GM18520 (cell line): ENCODE measurements at regions not wholly inside any gene's neighbourhood (a gene's known extent, or its start where the extent isn't known, plus 50 kb on each side); places are given as distances from the start of the nearest gene placed in this dataset.
"Not testable (repeated sequence)": the region's sequence is repeated elsewhere in the genome, so short reads cannot be mapped to it uniquely, and the experiment has no call there.

Source experiments
- ATAC-seq: cut with Tn5 transposase; IDR thresholded peaks from one replicate; pipeline ENCODE4 v1.9.1; 2021; ENCODE audit not compliant: unreplicated experiment

GRCh38 chr5:163874431-163874830 is 369.0 kb downstream of the MAT2B start:
- no peak for ATAC-seq

GRCh38 chr5:163874912-163875311 is 369.5 kb downstream of the MAT2B start:
- ATAC-seq: not testable (repeated sequence)

GRCh38 chr5:163877865-163878264 is 372.4 kb downstream of the MAT2B start:
- no peak for ATAC-seq

- ATAC-seq: no peak
Measured at GRCh38 chr5:163878490-163878889, 373.1 kb downstream of the MAT2B start.

- no peak for ATAC-seq
Measured at GRCh38 chr5:163880302-163880701, 374.9 kb downstream of the MAT2B start.

- ATAC-seq: no peak
Measured at GRCh38 chr5:163885117-163885516, 379.7 kb downstream of the MAT2B start.

GRCh38 chr5:163887854-163888253 is 382.4 kb downstream of the MAT2B start:
- ATAC-seq: no peak

GRCh38 chr5:163888366-163888765 is 382.9 kb downstream of the MAT2B start:
- ATAC-seq: no peak

- ATAC-seq: no peak
Measured at GRCh38 chr5:163889369-163889768, 383.9 kb downstream of the MAT2B start.

GRCh38 chr5:163890261-163890660 is 384.8 kb downstream of the MAT2B start:
- ATAC-seq: no peak

- no peak for ATAC-seq
Measured at GRCh38 chr5:163893281-163893680, 387.9 kb downstream of the MAT2B start.

GRCh38 chr5:163894645-163895044 is 389.2 kb downstream of the MAT2B start:
- no peak for ATAC-seq

- ATAC-seq: no peak
Measured at GRCh38 chr5:163898873-163899272, 393.5 kb downstream of the MAT2B start.

- ATAC-seq: peak; percentile 71
Measured at GRCh38 chr5:163907783-163908182, 402.4 kb downstream of the MAT2B start.

- ATAC-seq: no peak
Measured at GRCh38 chr5:163908253-163908652, 402.8 kb downstream of the MAT2B start.

GRCh38 chr5:163910226-163910625 is 404.8 kb downstream of the MAT2B start:
- no peak for ATAC-seq

- ATAC-seq: no peak
Measured at GRCh38 chr5:163912046-163912445, 406.6 kb downstream of the MAT2B start.

GRCh38 chr5:163913548-163913947 is 408.1 kb downstream of the MAT2B start:
- ATAC-seq: no peak

- ATAC-seq: peak; percentile 27
Measured at GRCh38 chr5:163914910-163915309, 409.5 kb downstream of the MAT2B start.

- peak; percentile 43 for ATAC-seq
Measured at GRCh38 chr5:163915481-163915961, 410.1 kb downstream of the MAT2B start.

- peak; percentile 78 for ATAC-seq
Measured at GRCh38 chr5:163916376-163916775, 411.0 kb downstream of the MAT2B start.

- ATAC-seq: no peak
Measured at GRCh38 chr5:163916861-163917260, 411.4 kb downstream of the MAT2B start.

- ATAC-seq: no peak
Measured at GRCh38 chr5:163917747-163918146, 412.3 kb downstream of the MAT2B start.

GRCh38 chr5:163934990-163935389 is 429.6 kb downstream of the MAT2B start:
- not testable (repeated sequence) for ATAC-seq
